AG04450 (cell line): ENCODE measurements at regions not wholly inside any gene's neighbourhood (a gene's known extent, or its start where the extent isn't known, plus 50 kb on each side); places are given as distances from the start of the nearest gene placed in this dataset.

Source experiments
- CTCF ChIA-PET: fragments of 300-600, 350-600 bp; formaldehyde crosslinking; extraction: SDS; loops from one replicate; lab custom pipeline; 2022; ENCODE audit warnings: antibody characterized with exemption, inconsistent platforms; lab: Charles Lee
- POLR2A ChIA-PET: fragments of 350-600 bp; formaldehyde crosslinking; extraction: SDS; loops from one replicate; lab custom pipeline; 2021; ENCODE audit warnings: antibody characterized with exemption, inconsistent platforms; lab: Yijun Ruan, JAX
- DNase-seq: peaks from one replicate; pipeline ENCODE4 v3.0.0-alpha.2; 2011; ENCODE audit warnings: low read depth, low spot score
- H3K27ac ChIP-seq: one replicate; pipeline ENCODE4 v1.5.1; 2012; ENCODE audit warnings: low read depth, low read length, control low read depth
- H3K27me3 ChIP-seq: one replicate; pipeline ENCODE4 v1.6.0; 2012; ENCODE audit warnings: low read length; ENCODE audit not compliant: control insufficient read depth, insufficient read depth
- H3K4me3 ChIP-seq: 2 replicates; pipeline ENCODE4 v1.5.1; 2011; ENCODE audit warnings: mild to moderate bottlenecking, low read depth, low read length, control low read depth
- H3K9me3 ChIP-seq: 2 replicates; pipeline ENCODE4 v1.5.1; 2012; ENCODE audit warnings: low read length; ENCODE audit not compliant: control insufficient read depth, insufficient read depth
- TF ChIP-seq, protein P1 (sequence below): IDR thresholded peaks from 2 replicates; pipeline ENCODE4 v1.5.1; 2011; ENCODE audit warnings: low read depth, low read length, control low read depth, inconsistent platforms

DNA sequence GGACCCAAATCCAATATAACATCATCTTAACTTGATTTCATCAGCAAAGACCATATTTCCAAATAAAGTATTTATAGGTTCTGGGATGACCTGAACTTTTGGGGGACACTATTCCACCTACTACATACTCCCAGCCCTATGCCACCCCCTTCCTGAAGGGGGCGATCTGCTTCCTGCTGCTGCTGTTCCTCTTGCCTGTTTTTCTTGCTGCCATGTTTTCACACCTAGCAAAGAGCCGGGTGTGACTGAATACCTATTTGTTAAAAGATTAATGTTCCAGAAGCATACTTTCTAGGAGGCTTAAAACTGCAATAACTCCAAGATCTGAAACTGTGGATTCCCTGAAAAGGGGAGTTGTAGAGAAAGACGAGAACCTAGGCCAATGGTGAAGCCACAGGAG lies 89.7 kb downstream of the ICOS start:
- ChIA-PET CTCF (no interaction called here), POLR2A (no interaction called here)
- Histone ChIP-seq H3K27ac (no peak overlapping the region), H3K27me3 (peaks cover 3% of the 10 kb centered on the region), H3K9me3 (no peaks in the 10 kb centered on the region), H3K4me3 (no peak overlapping the region)
- TF ChIP-seq, protein P1, sequence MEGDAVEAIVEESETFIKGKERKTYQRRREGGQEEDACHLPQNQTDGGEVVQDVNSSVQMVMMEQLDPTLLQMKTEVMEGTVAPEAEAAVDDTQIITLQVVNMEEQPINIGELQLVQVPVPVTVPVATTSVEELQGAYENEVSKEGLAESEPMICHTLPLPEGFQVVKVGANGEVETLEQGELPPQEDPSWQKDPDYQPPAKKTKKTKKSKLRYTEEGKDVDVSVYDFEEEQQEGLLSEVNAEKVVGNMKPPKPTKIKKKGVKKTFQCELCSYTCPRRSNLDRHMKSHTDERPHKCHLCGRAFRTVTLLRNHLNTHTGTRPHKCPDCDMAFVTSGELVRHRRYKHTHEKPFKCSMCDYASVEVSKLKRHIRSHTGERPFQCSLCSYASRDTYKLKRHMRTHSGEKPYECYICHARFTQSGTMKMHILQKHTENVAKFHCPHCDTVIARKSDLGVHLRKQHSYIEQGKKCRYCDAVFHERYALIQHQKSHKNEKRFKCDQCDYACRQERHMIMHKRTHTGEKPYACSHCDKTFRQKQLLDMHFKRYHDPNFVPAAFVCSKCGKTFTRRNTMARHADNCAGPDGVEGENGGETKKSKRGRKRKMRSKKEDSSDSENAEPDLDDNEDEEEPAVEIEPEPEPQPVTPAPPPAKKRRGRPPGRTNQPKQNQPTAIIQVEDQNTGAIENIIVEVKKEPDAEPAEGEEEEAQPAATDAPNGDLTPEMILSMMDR: no peak; the same call in 1 of the 2 replicates
- no peak for DNase-seq

DNA sequence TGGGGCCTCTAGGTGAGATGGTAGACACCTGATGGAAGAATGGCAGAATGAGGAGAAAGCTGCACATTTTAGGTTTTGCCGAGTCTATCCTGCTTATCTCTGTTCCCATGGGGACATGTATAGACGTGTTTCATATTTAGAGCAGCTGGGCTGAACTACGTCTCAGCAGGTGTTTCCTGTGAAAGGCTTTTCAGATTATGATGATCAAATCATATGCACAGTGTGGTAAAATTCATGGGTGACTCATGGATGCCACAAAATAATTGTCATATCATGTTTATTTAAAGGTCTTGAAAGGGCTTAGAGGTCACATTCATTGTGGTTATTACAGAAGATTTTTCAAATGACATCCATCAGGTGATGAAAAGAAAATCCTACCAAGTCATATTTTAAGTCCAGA lies 90.5 kb downstream of the ICOS start:
- no peaks in the 10 kb centered on the region for H3K9me3 ChIP-seq
- no peak overlapping the region for H3K27ac ChIP-seq
- ChIA-PET POLR2A (no interaction called here), CTCF (no interaction called here)
- DNase-seq: no peak
- no peak overlapping the region for H3K4me3 ChIP-seq
- TF ChIP-seq, protein P1: no peak
- no peaks in the 10 kb centered on the region for H3K27me3 ChIP-seq

DNA sequence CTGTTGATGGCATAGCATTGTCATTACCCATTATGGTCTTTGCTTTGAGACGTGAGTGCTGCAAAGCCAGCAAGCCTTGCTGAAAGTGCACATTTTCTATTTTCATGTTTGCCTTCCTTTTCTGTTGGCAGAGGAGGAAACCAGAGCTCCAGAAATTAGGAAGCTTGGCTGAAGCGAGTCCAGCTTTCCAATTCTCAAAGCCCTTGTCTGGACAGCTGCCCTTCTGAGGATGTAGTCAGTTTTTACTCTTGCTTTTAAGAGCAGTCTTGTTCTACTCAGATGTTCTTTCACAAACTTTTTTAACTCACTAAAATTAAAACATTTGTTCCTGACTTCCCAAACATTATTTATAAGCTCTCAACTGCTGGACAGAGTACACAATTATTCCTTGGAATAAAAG lies 93.8 kb downstream of the ICOS start:
- CTCF ChIA-PET: interaction anchor here (0.6 kb wide), 1 partner anchor 9 kb away, joined by 3 read pairs; no protein-coding TSS in a partner anchor
- Histone ChIP-seq H3K27ac (no peak overlapping the region), H3K27me3 (no peaks in the 10 kb centered on the region), H3K9me3 (no peaks in the 10 kb centered on the region), H3K4me3 (no peak overlapping the region)
- POLR2A ChIA-PET: no interaction called here
- DNase-seq: no peak
- TF ChIP-seq, protein P1: no peak

DNA sequence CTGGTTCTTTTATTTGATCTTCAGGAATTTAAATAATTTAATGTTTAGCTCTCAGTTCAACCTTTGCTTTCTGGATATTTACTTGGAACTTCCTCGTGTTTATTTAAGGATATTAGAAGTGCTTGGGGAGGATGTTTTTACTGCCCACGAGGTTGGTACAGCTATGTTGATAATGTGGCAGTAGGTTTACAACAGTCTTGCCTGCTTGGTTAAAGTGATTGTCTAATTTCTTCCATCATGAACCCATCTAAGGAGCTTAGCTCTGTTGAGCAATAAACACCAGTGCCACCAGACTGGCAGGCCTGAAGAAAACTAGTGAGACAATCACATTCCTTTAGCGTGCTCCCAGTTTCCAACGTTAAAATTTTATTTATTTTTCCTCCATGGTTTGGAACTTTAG lies 94.5 kb downstream of the ICOS start:
- H3K9me3 ChIP-seq: no peaks in the 10 kb centered on the region
- ChIA-PET CTCF (no interaction called here), POLR2A (no interaction called here)
- no peak overlapping the region for H3K27ac ChIP-seq
- H3K4me3 ChIP-seq: no peak overlapping the region
- TF ChIP-seq, protein P1: no peak
- DNase-seq: no peak
- H3K27me3 ChIP-seq: no peaks in the 10 kb centered on the region

DNA sequence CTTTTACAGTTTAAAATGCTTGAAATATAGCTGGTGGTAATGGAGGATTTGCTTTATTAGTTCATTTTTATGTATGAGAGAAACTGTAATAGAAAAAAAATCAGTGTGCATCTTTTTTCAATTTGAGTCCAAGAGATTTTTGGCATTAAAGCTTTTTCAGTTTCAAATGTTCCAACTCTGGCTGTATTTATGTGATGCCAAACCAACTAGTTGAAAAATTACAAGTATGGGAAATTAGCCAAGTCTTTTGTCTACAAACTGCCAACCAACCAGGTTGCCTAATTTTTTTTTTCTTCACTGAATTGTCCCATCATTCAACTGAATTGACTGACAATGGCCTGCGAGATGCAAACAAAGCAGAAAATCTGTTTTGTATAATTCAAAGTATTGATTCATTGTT lies 95.7 kb downstream of the ICOS start:
- Histone ChIP-seq H3K4me3 (no peak overlapping the region), H3K27me3 (no peaks in the 10 kb centered on the region), H3K9me3 (no peaks in the 10 kb centered on the region), H3K27ac (no peak overlapping the region)
- no peak for DNase-seq
- ChIA-PET POLR2A (no interaction called here), CTCF (no interaction called here)
- TF ChIP-seq, protein P1: no peak
